Medulla oblongata (tissue), 1 donor: ENCODE measurements at regions not wholly inside any gene's neighbourhood (a gene's known extent, or its start where the extent isn't known, plus 50 kb on each side); places are given as distances from the start of the nearest gene placed in this dataset.

Experiments used
- DNase-seq: peaks from one replicate; pipeline ENCODE4 v3.0.0-alpha.2; 2015; ENCODE audit errors: extremely low spot score

- DNase-seq: peak; percentile 97
Measured at GRCh38 chr1:175865041-175865766, 121.8 kb upstream of the TNR start.

GRCh38 chr1:175864625-175865024, 121.2 kb upstream of the TNR start:
- DNase-seq: no peak

- DNase-seq: no peak
Measured at GRCh38 chr1:175864183-175864582, 120.8 kb upstream of the TNR start.

GRCh38 chr1:175863299-175864050, 120.1 kb upstream of the TNR start:
- DNase-seq: peak; percentile 60

GRCh38 chr1:175862408-175862807, 119.0 kb upstream of the TNR start:
- no peak for DNase-seq

- no peak for DNase-seq
Measured at GRCh38 chr1:175861626-175862367, 118.4 kb upstream of the TNR start.

- DNase-seq: peak; percentile 76
Measured at GRCh38 chr1:175857756-175858155, 114.4 kb upstream of the TNR start.

GRCh38 chr1:175853681-175854080, 110.3 kb upstream of the TNR start:
- no peak for DNase-seq

- no peak for DNase-seq
Measured at GRCh38 chr1:175851749-175852148, 108.4 kb upstream of the TNR start.

- peak; percentile 42 for DNase-seq
Measured at GRCh38 chr1:175848329-175848728, 104.9 kb upstream of the TNR start.

GRCh38 chr1:175845985-175846384, 102.6 kb upstream of the TNR start:
- DNase-seq: no peak

- DNase-seq: no peak
Measured at GRCh38 chr1:175845338-175845737, 101.9 kb upstream of the TNR start.

- DNase-seq: no peak
Measured at GRCh38 chr1:175844877-175845276, 101.5 kb upstream of the TNR start.

- no peak for DNase-seq
Measured at GRCh38 chr1:175842550-175842949, 99.2 kb upstream of the TNR start.

GRCh38 chr1:175841738-175842187, 98.4 kb upstream of the TNR start:
- no peak for DNase-seq

- DNase-seq: no peak
Measured at GRCh38 chr1:175840787-175841186, 97.4 kb upstream of the TNR start.

- DNase-seq: no peak
Measured at GRCh38 chr1:175839779-175840669, 96.6 kb upstream of the TNR start.

- DNase-seq: no peak
Measured at GRCh38 chr1:175834597-175834996, 91.2 kb upstream of the TNR start.

GRCh38 chr1:175833951-175834350, 90.6 kb upstream of the TNR start:
- no peak for DNase-seq

- DNase-seq: no peak
Measured at GRCh38 chr1:175833502-175833901, 90.1 kb upstream of the TNR start.

- no peak for DNase-seq
Measured at GRCh38 chr1:175830500-175830899, 87.1 kb upstream of the TNR start.

GRCh38 chr1:175829845-175830244, 86.5 kb upstream of the TNR start:
- DNase-seq: no peak
